HepG2 (cell line): ENCODE measurements at regions not wholly inside any gene's neighbourhood (a gene's known extent, or its start where the extent isn't known, plus 50 kb on each side); places are given as distances from the start of the nearest gene placed in this dataset.

Experiments
- ATAC-seq: fragments of 200-7000 bp; cut with Tn5 transposase; 3 replicates; pipeline ENCODE4 v1.9.1; 2020; ENCODE audit warnings: mild to moderate bottlenecking, moderate library complexity
- BruUV-seq: library from RNA; stranded (reverse); fragments of 400-500 nt; replicated peaks from 2 replicates; lab custom pipeline; 2021; lab: Mats Ljungman, UMichigan
- CTCF ChIA-PET: fragments of 300-600 bp; formaldehyde crosslinking; extraction: SDS; loops from one replicate; lab custom pipeline; 2021; ENCODE audit warnings: low total read pairs, inconsistent platforms, low intra/inter-chr PET ratio; lab: Yijun Ruan, JAX
- POLR2A ChIA-PET: fragments of 350-600 bp; sonication (Branson Sonifier 250); formaldehyde crosslinking; loops from one replicate; lab custom pipeline; 2020; ENCODE audit warnings: antibody characterized with exemption, inconsistent platforms; lab: Yijun Ruan, JAX
- DNase-seq: peaks from one replicate; pipeline ENCODE4 v3.0.0-alpha.2; 2015; ENCODE audit warnings: low spot score
- FAIRE-seq: peaks from 3 replicates; lab custom pipeline; 2011; peaks lifted over from hg19 to GRCh38; lab: Jason Lieb, UNC
- H2AFZ ChIP-seq: one replicate; pipeline ENCODE4 v1.6.1; 2011; ENCODE audit warnings: low read length, inconsistent platforms
- H3K27ac ChIP-seq: fragments of 300-600 bp; 3 replicates; pipeline ENCODE4 v1.8.0; 2011; ENCODE audit warnings: mixed run types, mild to moderate bottlenecking, mixed read lengths, low read length, inconsistent platforms; ENCODE audit not compliant: insufficient read depth; ENCODE audit errors: extremely low read length
- H3K27me3 ChIP-seq, 2 experiments: fragments of 200-600 bp in 1 of 2; 2 replicates in 1 of 2; 3 replicates in 1 of 2; pipeline versions ENCODE4 v1.6.0 to v1.8.0; 2011; ENCODE audit warnings: low read length in 2 of 2, mild to moderate bottlenecking in 2 of 2, moderate library complexity in 2 of 2, inconsistent platforms in 1 of 2; ENCODE audit not compliant: insufficient read depth in 2 of 2, control insufficient read depth in 1 of 2
- H3K36me3 ChIP-seq, 2 experiments: fragments of 200-600 bp in 1 of 2; replicated peaks in 1 of 2; 2 replicates in 1 of 2; 3 replicates in 1 of 2; pipeline versions ENCODE4 v1.5.1 to v1.8.0; 2011; ENCODE audit warnings: low read length in 2 of 2, inconsistent platforms in 1 of 2; ENCODE audit not compliant: insufficient read depth in 2 of 2, control insufficient read depth in 1 of 2
- H3K4me1 ChIP-seq: 2 replicates; pipeline ENCODE4 v1.5.1; 2012; ENCODE audit warnings: low read length, inconsistent platforms; ENCODE audit not compliant: insufficient read depth
- H3K4me2 ChIP-seq: 2 replicates; pipeline ENCODE4 v1.6.0; 2011; ENCODE audit warnings: low read depth, low read length, inconsistent platforms
- H3K4me3 ChIP-seq, 3 experiments: fragments of 200-600 bp in 1 of 3; sonication (generic), shearing (Covaris generic) in 1 of 3; replicated peaks in 1 of 3; 2 replicates each; pipeline ENCODE4 v1.5.1; 2011 to 2016; ENCODE audit warnings: low read length in 3 of 3, inconsistent platforms in 2 of 3, low read depth in 2 of 3, mild to moderate bottlenecking in 2 of 3, control low read depth in 1 of 3, mixed read lengths in 1 of 3; ENCODE audit not compliant: insufficient read depth in 1 of 3
- H3K79me2 ChIP-seq: one replicate; pipeline ENCODE4 v1.6.1; 2011; ENCODE audit warnings: low read length, inconsistent platforms; ENCODE audit not compliant: insufficient read depth
- H3K9ac ChIP-seq: 2 replicates; pipeline ENCODE4 v1.6.0; 2011; ENCODE audit warnings: mild to moderate bottlenecking, low read depth, low read length, inconsistent platforms; ENCODE audit not compliant: insufficient read depth
- H3K9me3 ChIP-seq: 2 replicates; pipeline ENCODE4 v1.5.1; 2012; ENCODE audit warnings: mild to moderate bottlenecking, low read length
- H4K20me1 ChIP-seq: 2 replicates; pipeline ENCODE4 v1.6.0; 2011; ENCODE audit warnings: inconsistent platforms, mild to moderate bottlenecking, low read length, moderate library complexity; ENCODE audit not compliant: insufficient read depth
- AFF4 ChIP-seq: sonication (generic); formaldehyde crosslinking; IDR thresholded peaks from 2 replicates; pipeline ENCODE4 v1.4.0; 2020; ENCODE audit warnings: missing genetic modification reagents
- ATM ChIP-seq: fragments of 450-650 bp; IDR thresholded peaks from 2 replicates; pipeline ENCODE4 v1.7.1; 2017; ENCODE audit warnings: mild to moderate bottlenecking, borderline replicate concordance
- BCLAF1 ChIP-seq: fragments of 450-650 bp; IDR thresholded peaks from 2 replicates; pipeline ENCODE4 v1.6.1; 2017; ENCODE audit warnings: mild to moderate bottlenecking
- FOXA1 ChIP-seq, 2 experiments: fragments of 450-650 bp in 1 of 2; sonication (generic) in 1 of 2; formaldehyde crosslinking in 1 of 2; IDR thresholded peaks; 2 replicates each; pipeline versions ENCODE4 v1.4.0 to v1.6.1; 2016 to 2020; ENCODE audit warnings: missing genetic modification reagents in 1 of 2
- HOXA5 ChIP-seq: sonication (generic); formaldehyde crosslinking; IDR thresholded peaks from 2 replicates; pipeline ENCODE4 v1.4.0; 2020; ENCODE audit warnings: missing genetic modification reagents
- MAFK ChIP-seq, 2 experiments: IDR thresholded peaks in 1 of 2; conservative IDR thresholded peaks in 1 of 2; 2 replicates each; pipeline ENCODE4 v1.6.1; 2011; ENCODE audit warnings: improper control_type of control experiment in 2 of 2, low read length in 2 of 2
- MEF2D ChIP-seq: sonication (generic); formaldehyde crosslinking; IDR thresholded peaks from 2 replicates; pipeline ENCODE4 v1.5.1; 2020; ENCODE audit warnings: mild to moderate bottlenecking, missing genetic modification reagents
- SOX5 ChIP-seq: IDR thresholded peaks from 2 replicates; pipeline ENCODE4 v1.6.1; 2016; ENCODE audit warnings: borderline replicate concordance
- ZNF33B ChIP-seq: sonication (generic); formaldehyde crosslinking; IDR thresholded peaks from 2 replicates; pipeline ENCODE4 v1.5.1; 2020; ENCODE audit warnings: mild to moderate bottlenecking, missing genetic modification reagents
- ZNF614 ChIP-seq: IDR thresholded peaks from 2 replicates; pipeline ENCODE4 v1.6.1; 2018; ENCODE audit warnings: missing biosample characterization, missing genetic modification reagents, inconsistent platforms, borderline replicate concordance
- ZNF652 ChIP-seq: IDR thresholded peaks from 2 replicates; pipeline ENCODE4 v1.6.1; 2016; ENCODE audit warnings: low read depth, borderline replicate concordance
- WGBS: methylation state at CpG from one replicate; pipeline ENCODE4 v1.1.6; 2017; ENCODE audit warnings: low lambda C conversion rate; 5-methylcytosine and 5-hydroxymethylcytosine counted together
- in situ Hi-C: cut with HindIII; loops from 2 replicates; pipeline ENCODE4 v1.10.0; 2017; ENCODE audit warnings: low pct_unique_long_range_greater_than_20kb; ENCODE audit not compliant: extremely low pct_ligation_motif_present
- intact Hi-C: fragments of 100-400 bp; cut with micrococcal nuclease; formaldehyde crosslinking; loops from one replicate; pipeline ENCODE4 v1.10.0; 2022; ENCODE audit not compliant: unreplicated experiment

GRCh38 chrY:7807516-7807870 is 895.9 kb upstream of the AMELY start:
- H3K4me1 ChIP-seq: no peaks in the 10 kb centered on the region
- ChIA-PET POLR2A (no interaction called here), CTCF (no interaction called here)
- no peak overlapping the region for H3K9ac ChIP-seq
- ATAC-seq (no peak), FAIRE-seq (no peak), DNase-seq (no peak)
- H2AFZ ChIP-seq: no peak overlapping the region
- BruUV-seq: no TSS peak
- no peak overlapping the region for H3K4me3 ChIP-seq
- TF ChIP-seq ZNF33B (no peak), ATM (no peak), MAFK (conservative IDR thresholded peaks at IDR 0.05 in 1 of 2, IDR thresholded peaks at IDR 0.05 in 1 of 2; ENCODE audit: low read length in 2 of 2) (peak in 1 of 2 experiments; percentile 33; a peak in 1 of 4 replicates)
- no peak overlapping the region for H3K4me2 ChIP-seq
- no peaks in the 10 kb centered on the region for H3K9me3 ChIP-seq
- intact Hi-C loops: loop anchor here (1.0 kb wide), 1 partner anchor 17 kb away; no protein-coding TSS in a partner anchor
- H3K27ac ChIP-seq: no peak overlapping the region
- no peaks in the 10 kb centered on the region for H3K27me3 ChIP-seq
- no peaks in the 10 kb centered on the region for H3K36me3 ChIP-seq
- H3K79me2 ChIP-seq: no peaks in the 10 kb centered on the region
- in situ Hi-C loops: no loop called here
- no peaks in the 10 kb centered on the region for H4K20me1 ChIP-seq

- POLR2A ChIA-PET: no interaction called here
- no peak overlapping the region for H3K27ac ChIP-seq
- intact Hi-C loops: loop anchor here (1.0 kb wide), 1 partner anchor 17 kb away; no protein-coding TSS in a partner anchor
- ATAC-seq (no peak), FAIRE-seq (no peak), DNase-seq (no peak)
- H4K20me1 ChIP-seq: no peaks in the 10 kb centered on the region
- H3K9ac ChIP-seq: no peak overlapping the region
- no peaks in the 10 kb centered on the region for H3K4me1 ChIP-seq
- H2AFZ ChIP-seq: no peak overlapping the region
- H3K27me3 ChIP-seq: no peaks in the 10 kb centered on the region
- CTCF ChIA-PET: no interaction called here
- H3K9me3 ChIP-seq: no peaks in the 10 kb centered on the region
- no peaks in the 10 kb centered on the region for H3K79me2 ChIP-seq
- BruUV-seq: no TSS peak
- no peak overlapping the region for H3K4me2 ChIP-seq
- WGBS: 33% methylated on average over 2 of the region's 3 CpGs
- in situ Hi-C loops: no loop called here
- no peak overlapping the region for H3K4me3 ChIP-seq
- H3K36me3 ChIP-seq: no peaks in the 10 kb centered on the region
- TF ChIP-seq ZNF614 (no peak), FOXA1 (IDR thresholded peaks at IDR 0.05) (no peak), FOXA1 (CRISPR knock-in tag; IDR thresholded peaks at IDR 0.05) (no peak), ZNF652 (CRISPR knock-in tag) (no peak), SOX5 (CRISPR knock-in tag) (no peak), AFF4 (CRISPR knock-in tag) (no peak), BCLAF1 (no peak), MEF2D (no peak), HOXA5 (CRISPR knock-in tag) (no peak)
Measured at GRCh38 chrY:7806592-7807515, 895.3 kb upstream of the AMELY start.
